Hepatic stellate cell (primary cell): ENCODE measurements at regions not wholly inside any gene's neighbourhood (a gene's known extent, or its start where the extent isn't known, plus 50 kb on each side); places are given as distances from the start of the nearest gene placed in this dataset.

ENCODE experiments used
- DNase-seq: peaks from one replicate; pipeline ENCODE4 v3.0.0; 2011; ENCODE audit warnings: low spot score

GRCh38 chr1:55362558-55362957 lies 147.4 kb upstream of the USP24 start:
- peak; percentile 23 for DNase-seq

GRCh38 chr1:55359611-55360010 lies 144.4 kb upstream of the USP24 start:
- no peak for DNase-seq

GRCh38 chr1:55358581-55358980 lies 143.4 kb upstream of the USP24 start:
- DNase-seq = no peak

GRCh38 chr1:55355549-55355948 lies 140.4 kb upstream of the USP24 start:
- no peak for DNase-seq

GRCh38 chr1:55353707-55354620 lies 138.8 kb upstream of the USP24 start:
- no peak for DNase-seq

- no peak for DNase-seq
Observed at GRCh38 chr1:55352811-55353180, 137.6 kb upstream of the USP24 start.

- no peak for DNase-seq
Observed at GRCh38 chr1:55352080-55352810, 137.1 kb upstream of the USP24 start.

GRCh38 chr1:55348356-55348755 lies 133.2 kb upstream of the USP24 start:
- DNase-seq = no peak

- DNase-seq = no peak
Observed at GRCh38 chr1:55347866-55348265, 132.7 kb upstream of the USP24 start.

- no peak for DNase-seq
Observed at GRCh38 chr1:55347041-55347440, 131.9 kb upstream of the USP24 start.

- DNase-seq = no peak
Observed at GRCh38 chr1:55346586-55346985, 131.4 kb upstream of the USP24 start.

GRCh38 chr1:55339681-55340080 lies 124.5 kb upstream of the USP24 start:
- no peak for DNase-seq

GRCh38 chr1:55338448-55338820 lies 123.3 kb upstream of the USP24 start:
- DNase-seq = no peak

GRCh38 chr1:55337801-55338447 lies 122.8 kb upstream of the USP24 start:
- peak; percentile 62 for DNase-seq

- no peak for DNase-seq
Observed at GRCh38 chr1:55334797-55335196, 119.6 kb upstream of the USP24 start.

- DNase-seq = no peak
Observed at GRCh38 chr1:55334160-55334559, 119.0 kb upstream of the USP24 start.

- no peak for DNase-seq
Observed at GRCh38 chr1:55333461-55333860, 118.3 kb upstream of the USP24 start.

- DNase-seq = no peak
Observed at GRCh38 chr1:55331351-55331750, 116.2 kb upstream of the USP24 start.

- DNase-seq = no peak
Observed at GRCh38 chr1:55329808-55330432, 114.8 kb upstream of the USP24 start.

GRCh38 chr1:55329091-55329490 lies 113.9 kb upstream of the USP24 start:
- DNase-seq = peak; percentile 36

- no peak for DNase-seq
Observed at GRCh38 chr1:55326496-55327243, 111.5 kb upstream of the USP24 start.

- DNase-seq = no peak
Observed at GRCh38 chr1:55323760-55324159, 108.6 kb upstream of the USP24 start.
